Left ventricle myocardium superior (tissue), 1 donor: ENCODE measurements at regions not wholly inside any gene's neighbourhood (a gene's known extent, or its start where the extent isn't known, plus 50 kb on each side); places are given as distances from the start of the nearest gene placed in this dataset.
A peak's percentile ranks its signal among the peaks of the same experiment; 100 is the strongest.
"Not testable (repeated sequence)": the region's sequence is repeated elsewhere in the genome, so short reads cannot be mapped to it uniquely, and the experiment has no call there.

Experiments
- ATAC-seq: fragments of 200-7000 bp; cut with Tn5 transposase; one replicate; pipeline ENCODE4 v1.9.1; 2020; ENCODE audit warnings: mild to moderate bottlenecking, moderate library complexity
- DNase-seq: peaks from one replicate; pipeline ENCODE4 v3.0.0-alpha.2; 2020
- intact Hi-C: fragments of 100-400 bp; cut with micrococcal nuclease; formaldehyde crosslinking; loops from one replicate; pipeline ENCODE4 v1.11.0; 2022
- donor health status: DM: no; HTN: yes; CAD: no; lungs with severe emphysema.

GRCh38 chr2:67600946-67601345 is 203.8 kb downstream of the ETAA1 start:
- DNase-seq, result no peak
- no peak for ATAC-seq
- intact Hi-C loops, result no loop called here

GRCh38 chr2:67604360-67604759 is 207.2 kb downstream of the ETAA1 start:
- DNase-seq (no peak), ATAC-seq (no peak)
- intact Hi-C loops, result no loop called here

- ATAC-seq, result no peak
- intact Hi-C loops, result no loop called here
- DNase-seq, result no peak
These were observed 215.5 kb downstream of the ETAA1 start for GRCh38 chr2:67612576-67613042.

- ATAC-seq (no peak), DNase-seq (no peak)
- intact Hi-C loops, result no loop called here
These were observed 216.1 kb downstream of the ETAA1 start for GRCh38 chr2:67613227-67613626.

- DNase-seq (no peak), ATAC-seq (no peak)
- intact Hi-C loops, result no loop called here
These were observed 217.3 kb downstream of the ETAA1 start for GRCh38 chr2:67614454-67614853.

GRCh38 chr2:67616749-67617148 is 219.6 kb downstream of the ETAA1 start:
- ATAC-seq, result peak; percentile 90
- DNase-seq, result peak; percentile 30
- intact Hi-C loops, result no loop called here

GRCh38 chr2:67619204-67619603 is 222.1 kb downstream of the ETAA1 start:
- DNase-seq, result no peak
- no peak for ATAC-seq
- intact Hi-C loops, result no loop called here

GRCh38 chr2:67623741-67624140 is 226.6 kb downstream of the ETAA1 start:
- DNase-seq, intact Hi-C loops, ATAC-seq: not testable (repeated sequence)

- intact Hi-C loops, result no loop called here
- DNase-seq, result no peak
- peak; percentile 38 for ATAC-seq
These were observed 228.0 kb downstream of the ETAA1 start for GRCh38 chr2:67625178-67625577.

GRCh38 chr2:67625690-67626475 is 228.8 kb downstream of the ETAA1 start:
- no peak for DNase-seq
- ATAC-seq, result no peak
- intact Hi-C loops, result no loop called here

- ATAC-seq (no peak), DNase-seq (no peak)
- intact Hi-C loops, result no loop called here
These were observed 229.5 kb downstream of the ETAA1 start for GRCh38 chr2:67626656-67627055.

- DNase-seq, result no peak
- intact Hi-C loops, result no loop called here
- ATAC-seq, result no peak
These were observed 230.5 kb downstream of the ETAA1 start for GRCh38 chr2:67627456-67628207.

GRCh38 chr2:67628892-67629291 is 231.8 kb downstream of the ETAA1 start:
- intact Hi-C loops, result no loop called here
- DNase-seq, result no peak
- ATAC-seq, result no peak

GRCh38 chr2:67631483-67631882 is 234.3 kb downstream of the ETAA1 start:
- ATAC-seq (no peak), DNase-seq (no peak)
- intact Hi-C loops, result no loop called here

GRCh38 chr2:67633212-67633856 is 236.2 kb downstream of the ETAA1 start:
- intact Hi-C loops, result no loop called here
- DNase-seq, result no peak
- peak; percentile 49 for ATAC-seq

GRCh38 chr2:67638146-67638545 is 241.0 kb downstream of the ETAA1 start:
- ATAC-seq (peak; percentile 84), DNase-seq (no peak)
- intact Hi-C loops, result no loop called here

- ATAC-seq (peak; percentile 8), DNase-seq (no peak)
- intact Hi-C loops, result no loop called here
These were observed 244.3 kb downstream of the ETAA1 start for GRCh38 chr2:67641312-67642045.

- DNase-seq (no peak), ATAC-seq (peak; percentile 27)
- intact Hi-C loops, result no loop called here
These were observed 244.9 kb downstream of the ETAA1 start for GRCh38 chr2:67642046-67642382.

GRCh38 chr2:67642961-67643360 is 245.8 kb downstream of the ETAA1 start:
- DNase-seq (no peak), ATAC-seq (no peak)
- intact Hi-C loops, result no loop called here
